HepG2 (cell line): ENCODE measurements at regions not wholly inside any gene's neighbourhood (a gene's known extent, or its start where the extent isn't known, plus 50 kb on each side); places are given as distances from the start of the nearest gene placed in this dataset.

Source experiments
- ATAC-seq: fragments of 200-7000 bp; cut with Tn5 transposase; 3 replicates; pipeline ENCODE4 v1.9.1; 2020; ENCODE audit warnings: mild to moderate bottlenecking, moderate library complexity
- BruUV-seq: library from RNA; stranded (reverse); fragments of 400-500 nt; replicated peaks from 2 replicates; lab custom pipeline; 2021; lab: Mats Ljungman, UMichigan
- CTCF ChIA-PET: fragments of 300-600 bp; formaldehyde crosslinking; extraction: SDS; loops from one replicate; lab custom pipeline; 2021; ENCODE audit warnings: low total read pairs, inconsistent platforms, low intra/inter-chr PET ratio; lab: Yijun Ruan, JAX
- POLR2A ChIA-PET: fragments of 350-600 bp; sonication (Branson Sonifier 250); formaldehyde crosslinking; loops from one replicate; lab custom pipeline; 2020; ENCODE audit warnings: antibody characterized with exemption, inconsistent platforms; lab: Yijun Ruan, JAX
- DNase-seq: peaks from one replicate; pipeline ENCODE4 v3.0.0-alpha.2; 2015; ENCODE audit warnings: low spot score
- FAIRE-seq: peaks from 3 replicates; lab custom pipeline; 2011; peaks lifted over from hg19 to GRCh38; lab: Jason Lieb, UNC
- H2AFZ ChIP-seq: one replicate; pipeline ENCODE4 v1.6.1; 2011; ENCODE audit warnings: low read length, inconsistent platforms
- H3K27ac ChIP-seq: fragments of 300-600 bp; 3 replicates; pipeline ENCODE4 v1.8.0; 2011; ENCODE audit warnings: mixed run types, mild to moderate bottlenecking, mixed read lengths, low read length, inconsistent platforms; ENCODE audit not compliant: insufficient read depth; ENCODE audit errors: extremely low read length
- H3K27me3 ChIP-seq, 2 experiments: fragments of 200-600 bp in 1 of 2; 2 replicates in 1 of 2; 3 replicates in 1 of 2; pipeline versions ENCODE4 v1.6.0 to v1.8.0; 2011; ENCODE audit warnings: low read length in 2 of 2, mild to moderate bottlenecking in 2 of 2, moderate library complexity in 2 of 2, inconsistent platforms in 1 of 2; ENCODE audit not compliant: insufficient read depth in 2 of 2, control insufficient read depth in 1 of 2
- H3K36me3 ChIP-seq, 2 experiments: fragments of 200-600 bp in 1 of 2; replicated peaks in 1 of 2; 2 replicates in 1 of 2; 3 replicates in 1 of 2; pipeline versions ENCODE4 v1.5.1 to v1.8.0; 2011; ENCODE audit warnings: low read length in 2 of 2, inconsistent platforms in 1 of 2; ENCODE audit not compliant: insufficient read depth in 2 of 2, control insufficient read depth in 1 of 2
- H3K4me1 ChIP-seq: 2 replicates; pipeline ENCODE4 v1.5.1; 2012; ENCODE audit warnings: low read length, inconsistent platforms; ENCODE audit not compliant: insufficient read depth
- H3K4me2 ChIP-seq: 2 replicates; pipeline ENCODE4 v1.6.0; 2011; ENCODE audit warnings: low read depth, low read length, inconsistent platforms
- H3K4me3 ChIP-seq, 3 experiments: fragments of 200-600 bp in 1 of 3; sonication (generic), shearing (Covaris generic) in 1 of 3; replicated peaks in 1 of 3; 2 replicates each; pipeline ENCODE4 v1.5.1; 2011 to 2016; ENCODE audit warnings: low read length in 3 of 3, inconsistent platforms in 2 of 3, low read depth in 2 of 3, mild to moderate bottlenecking in 2 of 3, control low read depth in 1 of 3, mixed read lengths in 1 of 3; ENCODE audit not compliant: insufficient read depth in 1 of 3
- H3K79me2 ChIP-seq: one replicate; pipeline ENCODE4 v1.6.1; 2011; ENCODE audit warnings: low read length, inconsistent platforms; ENCODE audit not compliant: insufficient read depth
- H3K9ac ChIP-seq: 2 replicates; pipeline ENCODE4 v1.6.0; 2011; ENCODE audit warnings: mild to moderate bottlenecking, low read depth, low read length, inconsistent platforms; ENCODE audit not compliant: insufficient read depth
- H3K9me3 ChIP-seq: 2 replicates; pipeline ENCODE4 v1.5.1; 2012; ENCODE audit warnings: mild to moderate bottlenecking, low read length
- H4K20me1 ChIP-seq: 2 replicates; pipeline ENCODE4 v1.6.0; 2011; ENCODE audit warnings: inconsistent platforms, mild to moderate bottlenecking, low read length, moderate library complexity; ENCODE audit not compliant: insufficient read depth
- BCL6 ChIP-seq: IDR thresholded peaks from 2 replicates; pipeline ENCODE4 v1.6.1; 2016; ENCODE audit warnings: missing genetic modification reagents, missing compliant biosample characterization
- BORCS8-MEF2B ChIP-seq: sonication (generic); formaldehyde crosslinking; IDR thresholded peaks from 2 replicates; pipeline ENCODE4 v1.8.0; 2022; ENCODE audit warnings: mild to moderate bottlenecking, missing genetic modification reagents
- CBX5 ChIP-seq: sonication (generic); formaldehyde crosslinking; IDR thresholded peaks from 2 replicates; pipeline ENCODE4 v1.4.0; 2020; ENCODE audit warnings: missing genetic modification reagents, borderline replicate concordance
- CEBPG ChIP-seq: IDR thresholded peaks from 2 replicates; pipeline ENCODE4 v1.6.1; 2016
- ELF1 ChIP-seq: sonication (generic); formaldehyde crosslinking; IDR thresholded peaks from 2 replicates; pipeline ENCODE4 v1.4.0; 2020; ENCODE audit warnings: missing genetic modification reagents
- EP300 ChIP-seq, 3 experiments: sonication (generic) in 1 of 3; formaldehyde crosslinking in 1 of 3; IDR thresholded peaks; 2 replicates each; pipeline versions ENCODE4 v1.5.1 to v1.6.1; 2011 to 2020; ENCODE audit warnings: low read depth in 2 of 3, low read length in 2 of 3, borderline replicate concordance in 1 of 3, improper control_type of control experiment in 1 of 3, mild to moderate bottlenecking in 1 of 3, missing genetic modification reagents in 1 of 3, moderate library complexity in 1 of 3
- HES4 ChIP-seq: sonication (generic); formaldehyde crosslinking; IDR thresholded peaks from 2 replicates; pipeline ENCODE4 v1.9.0; 2021; ENCODE audit warnings: mild to moderate bottlenecking, missing genetic modification reagents, borderline replicate concordance
- KAT8 ChIP-seq: IDR thresholded peaks from 2 replicates; pipeline ENCODE4 v1.6.1; 2016; ENCODE audit warnings: missing genetic modification reagents, missing compliant biosample characterization
- RCOR2 ChIP-seq: IDR thresholded peaks from 2 replicates; pipeline ENCODE4 v1.6.1; 2016; ENCODE audit warnings: missing biosample characterization, missing genetic modification reagents
- TEAD3 ChIP-seq: optimal IDR thresholded peaks from 2 replicates; pipeline ENCODE3; 2016; ENCODE audit warnings: borderline replicate concordance
- TRIM24 ChIP-seq: sonication (generic); formaldehyde crosslinking; IDR thresholded peaks from 2 replicates; pipeline ENCODE4 v1.8.0; 2022; ENCODE audit warnings: mild to moderate bottlenecking, missing genetic modification reagents
- ZNF616 ChIP-seq: sonication (generic); formaldehyde crosslinking; IDR thresholded peaks from 2 replicates; pipeline ENCODE4 v1.5.0; 2020; ENCODE audit warnings: low read depth, mild to moderate bottlenecking, missing genetic modification reagents
- WGBS: methylation state at CpG from one replicate; pipeline ENCODE4 v1.1.6; 2017; ENCODE audit warnings: low lambda C conversion rate; 5-methylcytosine and 5-hydroxymethylcytosine counted together
- in situ Hi-C: cut with HindIII; loops from 2 replicates; pipeline ENCODE4 v1.10.0; 2017; ENCODE audit warnings: low pct_unique_long_range_greater_than_20kb; ENCODE audit not compliant: extremely low pct_ligation_motif_present
- intact Hi-C: fragments of 100-400 bp; cut with micrococcal nuclease; formaldehyde crosslinking; loops from one replicate; pipeline ENCODE4 v1.10.0; 2022; ENCODE audit not compliant: unreplicated experiment
- TF ChIP-seq, protein P1 (sequence below): sonication (generic); formaldehyde crosslinking; IDR thresholded peaks from 2 replicates; pipeline ENCODE4 v1.8.1; 2023; ENCODE audit warnings: missing genetic modification reagents, mild to moderate bottlenecking, borderline replicate concordance
- TF ChIP-seq, protein P2 (sequence below): sonication (generic); formaldehyde crosslinking; IDR thresholded peaks from 2 replicates; pipeline ENCODE4 v1.9.0; 2021; ENCODE audit warnings: missing genetic modification reagents, borderline replicate concordance

DNA sequence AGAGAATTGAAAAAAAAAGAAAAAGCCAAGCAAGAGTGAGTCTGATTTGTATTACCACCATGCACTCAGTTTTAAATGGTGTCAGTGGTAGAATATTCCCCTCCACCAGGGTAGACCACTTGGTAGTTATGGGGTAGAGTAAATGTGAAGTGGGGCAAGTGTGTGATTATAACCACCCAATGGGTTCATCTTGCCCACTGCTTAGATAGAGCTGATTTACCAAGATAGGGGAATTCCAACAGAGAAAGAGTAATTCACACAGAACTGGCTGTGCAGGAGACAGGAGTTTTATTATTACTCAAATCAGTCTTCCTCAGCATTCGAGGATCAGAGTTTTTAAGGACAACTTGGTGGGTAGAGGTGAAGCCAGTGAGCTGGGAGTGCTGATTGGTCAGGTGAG lies 113.3 kb upstream of the RAI14 start:
- no peak overlapping the region for H2AFZ ChIP-seq
- ATAC-seq: no peak
- FAIRE-seq: no peak
- H3K9ac ChIP-seq: no peak overlapping the region
- peaks cover 21% of the 10 kb centered on the region for H3K9me3 ChIP-seq
- no peak for DNase-seq
- H3K27ac ChIP-seq: no peak overlapping the region
- TF ChIP-seq BORCS8-MEF2B: no peak
- TF ChIP-seq TEAD3 (CRISPR knock-in tag): no peak
- TF ChIP-seq CBX5 (CRISPR knock-in tag): no peak
- TF ChIP-seq, protein P1, sequence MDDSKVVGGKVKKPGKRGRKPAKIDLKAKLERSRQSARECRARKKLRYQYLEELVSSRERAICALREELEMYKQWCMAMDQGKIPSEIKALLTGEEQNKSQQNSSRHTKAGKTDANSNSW (CRISPR knock-in tag): no peak
- TF ChIP-seq ZNF616 (CRISPR knock-in tag): no peak
- TF ChIP-seq, protein P2, sequence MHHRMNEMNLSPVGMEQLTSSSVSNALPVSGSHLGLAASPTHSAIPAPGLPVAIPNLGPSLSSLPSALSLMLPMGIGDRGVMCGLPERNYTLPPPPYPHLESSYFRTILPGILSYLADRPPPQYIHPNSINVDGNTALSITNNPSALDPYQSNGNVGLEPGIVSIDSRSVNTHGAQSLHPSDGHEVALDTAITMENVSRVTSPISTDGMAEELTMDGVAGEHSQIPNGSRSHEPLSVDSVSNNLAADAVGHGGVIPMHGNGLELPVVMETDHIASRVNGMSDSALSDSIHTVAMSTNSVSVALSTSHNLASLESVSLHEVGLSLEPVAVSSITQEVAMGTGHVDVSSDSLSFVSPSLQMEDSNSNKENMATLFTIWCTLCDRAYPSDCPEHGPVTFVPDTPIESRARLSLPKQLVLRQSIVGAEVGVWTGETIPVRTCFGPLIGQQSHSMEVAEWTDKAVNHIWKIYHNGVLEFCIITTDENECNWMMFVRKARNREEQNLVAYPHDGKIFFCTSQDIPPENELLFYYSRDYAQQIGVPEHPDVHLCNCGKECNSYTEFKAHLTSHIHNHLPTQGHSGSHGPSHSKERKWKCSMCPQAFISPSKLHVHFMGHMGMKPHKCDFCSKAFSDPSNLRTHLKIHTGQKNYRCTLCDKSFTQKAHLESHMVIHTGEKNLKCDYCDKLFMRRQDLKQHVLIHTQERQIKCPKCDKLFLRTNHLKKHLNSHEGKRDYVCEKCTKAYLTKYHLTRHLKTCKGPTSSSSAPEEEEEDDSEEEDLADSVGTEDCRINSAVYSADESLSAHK (CRISPR knock-in tag): no peak
- TF ChIP-seq EP300 (IDR thresholded peaks at IDR 0.05; ENCODE audit: low read depth in 2 of 2, low read length in 2 of 2): no peak
- no peak for TF ChIP-seq EP300 (CRISPR knock-in tag; IDR thresholded peaks at IDR 0.05; ENCODE audit: borderline replicate concordance)
- TF ChIP-seq HES4 (CRISPR knock-in tag): no peak
- TF ChIP-seq TRIM24 (CRISPR knock-in tag): no peak
- TF ChIP-seq CEBPG (CRISPR knock-in tag): no peak
- TF ChIP-seq BCL6 (CRISPR knock-in tag): no peak
- no peak for TF ChIP-seq KAT8
- no peak for TF ChIP-seq ELF1 (CRISPR knock-in tag)
- TF ChIP-seq RCOR2 (CRISPR knock-in tag): no peak
- H3K79me2 ChIP-seq: no peaks in the 10 kb centered on the region
- POLR2A ChIA-PET: no interaction called here
- intact Hi-C loops (no loop called here), in situ Hi-C loops (no loop called here)
- WGBS: 5% methylated on average over 1 of the region's 1 CpG
- no TSS peak for BruUV-seq
- peaks cover 18% of the 10 kb centered on the region; the same call in 1 of the 2 replicates for H3K4me1 ChIP-seq
- H4K20me1 ChIP-seq: no peaks in the 10 kb centered on the region
- H3K36me3 ChIP-seq: no peaks in the 10 kb centered on the region
- H3K4me3 ChIP-seq: no peak overlapping the region
- no peak overlapping the region for H3K4me2 ChIP-seq
- no peaks in the 10 kb centered on the region for H3K27me3 ChIP-seq
- CTCF ChIA-PET: no interaction called here
